AML-193 (cell line): ENCODE measurements at regions not wholly inside any gene's neighbourhood (a gene's known extent, or its start where the extent isn't known, plus 50 kb on each side); places are given as distances from the start of the nearest gene placed in this dataset.
"Not testable (repeated sequence)": the region's sequence is repeated elsewhere in the genome, so short reads cannot be mapped to it uniquely, and the experiment has no call there.

Source experiments
- DNase-seq, 2 experiments: peaks; one replicate each; lab custom pipeline; 2025; lab: John Stamatoyannopoulos, UW

GRCh38 chr18:49694402-49694801 lies 118.9 kb downstream of the ACAA2 start:
- no peak for DNase-seq

- no peak for DNase-seq
Measured at GRCh38 chr18:49693717-49694005, 119.7 kb downstream of the ACAA2 start.

- no peak for DNase-seq
Measured at GRCh38 chr18:49692906-49693716, 120.2 kb downstream of the ACAA2 start.

- no peak for DNase-seq
Measured at GRCh38 chr18:49691177-49691608, 122.1 kb downstream of the ACAA2 start.

- DNase-seq = no peak
Measured at GRCh38 chr18:49690312-49690711, 123.0 kb downstream of the ACAA2 start.

GRCh38 chr18:49685231-49685942 lies 123.5 kb downstream of the LIPG start:
- DNase-seq = no peak

- DNase-seq = not testable (repeated sequence)
Measured at GRCh38 chr18:49682803-49683190, 120.9 kb downstream of the LIPG start.

GRCh38 chr18:49682173-49682802 lies 120.4 kb downstream of the LIPG start:
- DNase-seq = no peak

GRCh38 chr18:49681387-49681786 lies 119.5 kb downstream of the LIPG start:
- DNase-seq = no peak

- DNase-seq = no peak
Measured at GRCh38 chr18:49678440-49678839, 116.6 kb downstream of the LIPG start.

GRCh38 chr18:49677762-49678413 lies 116.0 kb downstream of the LIPG start:
- DNase-seq = no peak

GRCh38 chr18:49677081-49677480 lies 115.2 kb downstream of the LIPG start:
- DNase-seq = no peak

GRCh38 chr18:49673281-49673680 lies 111.4 kb downstream of the LIPG start:
- DNase-seq = no peak

GRCh38 chr18:49672853-49673252 lies 111.0 kb downstream of the LIPG start:
- no peak for DNase-seq

GRCh38 chr18:49669403-49669802 lies 107.5 kb downstream of the LIPG start:
- DNase-seq = no peak

- DNase-seq = no peak
Measured at GRCh38 chr18:49668574-49669275, 106.9 kb downstream of the LIPG start.

GRCh38 chr18:49667462-49667861 lies 105.6 kb downstream of the LIPG start:
- no peak for DNase-seq

- no peak for DNase-seq
Measured at GRCh38 chr18:49666045-49666775, 104.4 kb downstream of the LIPG start.

- DNase-seq = no peak
Measured at GRCh38 chr18:49663899-49664890, 102.3 kb downstream of the LIPG start.

GRCh38 chr18:49662506-49662905 lies 100.6 kb downstream of the LIPG start:
- DNase-seq = no peak
